HUES48 (cell line): ENCODE measurements at regions not wholly inside any gene's neighbourhood (a gene's known extent, or its start where the extent isn't known, plus 50 kb on each side); places are given as distances from the start of the nearest gene placed in this dataset.

Experiments used
- H3K27ac ChIP-seq: one replicate; pipeline ENCODE4 v1.7.0; 2013; ENCODE audit warnings: low read depth, low read length, inconsistent platforms
- H3K27me3 ChIP-seq: 2 replicates; pipeline ENCODE4 v1.6.1; 2013; ENCODE audit warnings: mild to moderate bottlenecking, low read length; ENCODE audit not compliant: control insufficient read depth, insufficient read depth
- H3K36me3 ChIP-seq: 2 replicates; pipeline ENCODE4 v1.6.1; 2013; ENCODE audit warnings: low read length; ENCODE audit not compliant: control insufficient read depth, insufficient read depth
- H3K4me1 ChIP-seq: 2 replicates; pipeline ENCODE4 v1.6.1; 2013; ENCODE audit warnings: mild to moderate bottlenecking, low read length; ENCODE audit not compliant: control insufficient read depth, insufficient read depth
- H3K4me3 ChIP-seq: 2 replicates; pipeline ENCODE4 v1.5.1; 2013; ENCODE audit warnings: mild to moderate bottlenecking, low read depth, low read length
- H3K9ac ChIP-seq: 2 replicates; pipeline ENCODE4 v1.6.1; 2013; ENCODE audit warnings: mild to moderate bottlenecking, low read depth, low read length, moderate library complexity
- H3K9me3 ChIP-seq: 2 replicates; pipeline ENCODE4 v1.6.1; 2013; ENCODE audit warnings: low read length; ENCODE audit not compliant: control insufficient read depth, insufficient read depth

GRCh38 chr12:77777274-77777673, 53.4 kb upstream of the NAV3 start:
- no peak overlapping the region for H3K4me3 ChIP-seq
- H3K9ac ChIP-seq = no peak overlapping the region
- peaks cover 16% of the 10 kb centered on the region for H3K4me1 ChIP-seq
- H3K36me3 ChIP-seq = no peaks in the 10 kb centered on the region
- no peaks in the 10 kb centered on the region for H3K9me3 ChIP-seq
- no peak overlapping the region for H3K27ac ChIP-seq
- no peaks in the 10 kb centered on the region for H3K27me3 ChIP-seq

- Histone ChIP-seq H3K27me3 (no peaks in the 10 kb centered on the region), H3K4me1 (no peaks in the 10 kb centered on the region), H3K9ac (no peak overlapping the region), H3K27ac (no peak overlapping the region), H3K36me3 (no peaks in the 10 kb centered on the region), H3K4me3 (no peak overlapping the region), H3K9me3 (no peaks in the 10 kb centered on the region)
Measured at GRCh38 chr12:77774761-77775160, 55.9 kb upstream of the NAV3 start.

GRCh38 chr12:77772676-77773298, 57.9 kb upstream of the NAV3 start:
- Histone ChIP-seq H3K9ac (no peak overlapping the region), H3K4me1 (no peaks in the 10 kb centered on the region), H3K36me3 (no peaks in the 10 kb centered on the region), H3K27ac (no peak overlapping the region), H3K4me3 (no peak overlapping the region), H3K27me3 (no peaks in the 10 kb centered on the region), H3K9me3 (peaks cover 9% of the 10 kb centered on the region; the same call in 1 of the 2 replicates)

GRCh38 chr12:77768558-77768957, 62.1 kb upstream of the NAV3 start:
- H3K36me3 ChIP-seq = no peaks in the 10 kb centered on the region
- no peak overlapping the region for H3K9ac ChIP-seq
- H3K27ac ChIP-seq = no peak overlapping the region
- H3K27me3 ChIP-seq = no peaks in the 10 kb centered on the region
- no peak overlapping the region for H3K4me3 ChIP-seq
- peaks cover 16% of the 10 kb centered on the region; the same call in 1 of the 2 replicates for H3K9me3 ChIP-seq
- no peaks in the 10 kb centered on the region for H3K4me1 ChIP-seq

- no peaks in the 10 kb centered on the region for H3K36me3 ChIP-seq
- peaks cover 16% of the 10 kb centered on the region; the same call in 1 of the 2 replicates for H3K9me3 ChIP-seq
- H3K4me1 ChIP-seq = no peaks in the 10 kb centered on the region
- no peaks in the 10 kb centered on the region for H3K27me3 ChIP-seq
- no peak overlapping the region for H3K27ac ChIP-seq
- no peak overlapping the region for H3K9ac ChIP-seq
- H3K4me3 ChIP-seq = no peak overlapping the region
Measured at GRCh38 chr12:77767756-77768343, 62.8 kb upstream of the NAV3 start.

GRCh38 chr12:77767335-77767734, 63.4 kb upstream of the NAV3 start:
- Histone ChIP-seq H3K9ac (no peak overlapping the region), H3K27ac (no peak overlapping the region), H3K36me3 (no peaks in the 10 kb centered on the region), H3K9me3 (peaks cover 16% of the 10 kb centered on the region; the same call in 1 of the 2 replicates), H3K4me3 (no peak overlapping the region), H3K27me3 (no peaks in the 10 kb centered on the region), H3K4me1 (no peaks in the 10 kb centered on the region)

- Histone ChIP-seq H3K4me1 (no peaks in the 10 kb centered on the region), H3K9ac (no peak overlapping the region), H3K36me3 (no peaks in the 10 kb centered on the region), H3K4me3 (no peak overlapping the region), H3K9me3 (peaks cover 16% of the 10 kb centered on the region; the same call in 1 of the 2 replicates), H3K27ac (no peak overlapping the region), H3K27me3 (no peaks in the 10 kb centered on the region)
Measured at GRCh38 chr12:77766224-77766623, 64.5 kb upstream of the NAV3 start.

GRCh38 chr12:77761286-77761685, 69.4 kb upstream of the NAV3 start:
- Histone ChIP-seq H3K9ac (no peak overlapping the region), H3K36me3 (no peaks in the 10 kb centered on the region), H3K4me1 (peaks cover 9% of the 10 kb centered on the region), H3K27me3 (no peaks in the 10 kb centered on the region), H3K27ac (no peak overlapping the region), H3K9me3 (no peaks in the 10 kb centered on the region), H3K4me3 (no peak overlapping the region)

- Histone ChIP-seq H3K27ac (no peak overlapping the region), H3K36me3 (no peaks in the 10 kb centered on the region), H3K27me3 (no peaks in the 10 kb centered on the region), H3K4me1 (peaks cover 9% of the 10 kb centered on the region), H3K4me3 (no peak overlapping the region), H3K9me3 (no peaks in the 10 kb centered on the region), H3K9ac (no peak overlapping the region)
Measured at GRCh38 chr12:77760271-77761025, 70.2 kb upstream of the NAV3 start.

GRCh38 chr12:77754086-77754485, 76.6 kb upstream of the NAV3 start:
- Histone ChIP-seq H3K9me3 (no peaks in the 10 kb centered on the region), H3K27ac (no peak overlapping the region), H3K27me3 (no peaks in the 10 kb centered on the region), H3K36me3 (no peaks in the 10 kb centered on the region), H3K9ac (no peak overlapping the region), H3K4me1 (peaks cover 12% of the 10 kb centered on the region; the same call in 1 of the 2 replicates), H3K4me3 (no peak overlapping the region)

GRCh38 chr12:77751939-77752338, 78.8 kb upstream of the NAV3 start:
- Histone ChIP-seq H3K27me3 (no peaks in the 10 kb centered on the region), H3K9ac (no peak overlapping the region), H3K9me3 (no peaks in the 10 kb centered on the region), H3K4me3 (no peak overlapping the region), H3K27ac (no peak overlapping the region), H3K36me3 (no peaks in the 10 kb centered on the region), H3K4me1 (peaks cover 12% of the 10 kb centered on the region; the same call in 1 of the 2 replicates)
